T-helper 17 cell (primary cell): ENCODE measurements at regions not wholly inside any gene's neighbourhood (a gene's known extent, or its start where the extent isn't known, plus 50 kb on each side); places are given as distances from the start of the nearest gene placed in this dataset.

Source experiments
- ATAC-seq: fragments of 150-1000 bp; cut with Tn5 transposase; 2 replicates; pipeline ENCODE4 v1.10.0; 2021; ENCODE audit warnings: mild to moderate bottlenecking, moderate library complexity
- DNase-seq, 3 donors: peaks; one replicate each; pipeline versions ENCODE4 v3.0.0 to v3.0.0-alpha.2; 2020 to 2021
- H3K9me3 ChIP-seq: one replicate; pipeline ENCODE4 v1.7.0; 2013; ENCODE audit warnings: low read length, mild to moderate bottlenecking; ENCODE audit not compliant: control insufficient read depth, poor library complexity, severe bottlenecking
- H3K27ac Mint-ChIP-seq: one replicate; pipeline ENCODE4 v1.8.0; 2022; ENCODE audit warnings: mild to moderate bottlenecking, moderate library complexity, mixed read lengths
- H3K27me3 Mint-ChIP-seq: one replicate; pipeline ENCODE4 v1.8.0; 2022; ENCODE audit warnings: mixed read lengths
- H3K36me3 Mint-ChIP-seq: one replicate; pipeline ENCODE4 v1.8.0; 2022; ENCODE audit warnings: low read depth, mixed read lengths
- H3K4me1 Mint-ChIP-seq: one replicate; pipeline ENCODE4 v1.8.0; 2022; ENCODE audit warnings: mild to moderate bottlenecking, mixed read lengths
- H3K4me3 Mint-ChIP-seq: one replicate; pipeline ENCODE4 v1.8.0; 2022; ENCODE audit warnings: mild to moderate bottlenecking, moderate library complexity, mixed read lengths

DNA sequence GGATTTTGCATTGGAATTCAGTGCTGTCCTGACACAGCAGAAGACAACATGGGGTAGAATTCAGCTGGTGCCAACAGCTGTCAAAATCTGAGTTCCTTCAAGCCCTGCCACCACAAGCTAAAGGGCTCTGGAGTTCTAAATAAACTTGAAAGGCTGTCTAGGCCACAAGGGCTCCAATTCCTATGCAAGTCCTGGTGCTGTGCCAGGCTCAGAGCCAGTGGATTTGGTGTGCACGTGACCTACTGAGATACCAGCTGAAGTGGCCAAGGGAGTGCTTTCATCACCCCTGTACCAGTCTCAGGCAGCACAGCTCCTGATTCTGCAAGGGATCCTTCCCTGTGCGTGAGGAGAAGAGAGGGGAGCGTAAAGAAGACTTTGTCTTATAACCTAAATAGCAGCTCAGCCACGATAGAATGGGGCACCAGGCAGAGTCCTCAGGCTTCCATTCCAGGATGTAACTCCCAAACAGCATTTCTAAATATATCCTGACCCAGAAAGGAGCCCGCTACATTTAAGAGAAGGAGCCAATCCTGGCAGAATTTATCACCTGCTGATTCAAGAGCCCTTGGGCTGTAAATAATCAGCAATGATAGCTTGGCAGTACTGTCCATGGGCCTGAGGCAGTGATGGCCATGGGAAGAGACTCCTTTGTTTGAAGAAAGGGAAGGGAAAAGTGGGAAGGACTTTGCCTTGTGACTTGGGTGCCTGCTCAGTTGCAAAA, 881.2 kb upstream of the EPHA7 start:
- ATAC-seq, result no peak
- no peak overlapping the region for H3K4me3 Mint-ChIP-seq
- H3K4me1 Mint-ChIP-seq, result no peaks in the 10 kb centered on the region
- no peaks in the 10 kb centered on the region for H3K27me3 Mint-ChIP-seq
- H3K9me3 ChIP-seq, result no peaks in the 10 kb centered on the region
- H3K36me3 Mint-ChIP-seq, result no peaks in the 10 kb centered on the region
- H3K27ac Mint-ChIP-seq, result no peak overlapping the region
- no peak for DNase-seq

DNA sequence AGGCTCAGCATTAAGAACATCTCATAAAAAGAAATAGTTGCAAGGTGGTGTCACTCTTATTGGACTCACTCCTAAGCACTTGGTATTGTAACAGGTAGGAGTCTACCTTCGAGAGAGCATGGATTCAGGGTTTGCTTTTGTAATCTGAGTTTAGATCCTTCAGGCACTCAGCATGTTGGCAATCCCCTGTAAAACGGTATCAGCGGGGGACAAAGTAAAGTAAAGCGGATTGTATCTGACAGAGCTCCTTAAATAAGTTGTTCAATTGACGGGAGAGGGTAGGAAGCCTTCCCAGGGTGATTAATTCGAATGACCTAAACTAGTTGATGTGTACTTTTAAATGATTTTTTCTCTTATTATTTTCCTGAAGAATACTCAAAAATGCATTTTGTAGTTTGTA, 869.8 kb upstream of the EPHA7 start:
- H3K27ac Mint-ChIP-seq, result no peak overlapping the region
- H3K36me3 Mint-ChIP-seq, result no peaks in the 10 kb centered on the region
- ATAC-seq, result no peak

DNA sequence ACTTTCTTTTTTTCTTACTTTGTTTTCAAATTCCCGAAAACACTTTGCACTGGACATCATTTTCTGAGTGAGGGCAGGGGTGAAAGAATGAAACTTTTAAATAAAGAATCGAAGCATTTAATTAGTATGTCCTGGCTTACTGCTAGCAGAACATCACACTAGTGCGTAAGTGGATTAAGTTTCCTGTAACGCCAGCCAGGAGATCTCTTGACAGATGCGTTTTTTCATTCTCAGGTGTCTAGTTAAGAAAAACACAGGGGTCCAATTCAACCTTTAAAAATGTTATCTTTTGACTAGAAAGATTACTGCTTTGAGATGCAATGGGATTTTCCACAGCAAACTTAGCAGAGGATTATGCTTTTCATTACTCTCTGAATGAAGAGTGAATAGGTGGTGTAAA, 858.8 kb upstream of the EPHA7 start:
- no peaks in the 10 kb centered on the region for H3K9me3 ChIP-seq
- Mint-ChIP-seq H3K27me3 (no peaks in the 10 kb centered on the region), H3K4me1 (no peaks in the 10 kb centered on the region), H3K4me3 (no peak overlapping the region), H3K27ac (peak overlapping the region; percentile 21), H3K36me3 (no peaks in the 10 kb centered on the region)
- ATAC-seq, result no peak
- DNase-seq, result no peak

More for the DNA sequence above, 869.8 kb upstream of the EPHA7 start:
- no peak for DNase-seq
- H3K9me3 ChIP-seq, result no peaks in the 10 kb centered on the region
- no peaks in the 10 kb centered on the region for H3K27me3 Mint-ChIP-seq
- no peaks in the 10 kb centered on the region for H3K4me1 Mint-ChIP-seq
- no peak overlapping the region for H3K4me3 Mint-ChIP-seq

DNA sequence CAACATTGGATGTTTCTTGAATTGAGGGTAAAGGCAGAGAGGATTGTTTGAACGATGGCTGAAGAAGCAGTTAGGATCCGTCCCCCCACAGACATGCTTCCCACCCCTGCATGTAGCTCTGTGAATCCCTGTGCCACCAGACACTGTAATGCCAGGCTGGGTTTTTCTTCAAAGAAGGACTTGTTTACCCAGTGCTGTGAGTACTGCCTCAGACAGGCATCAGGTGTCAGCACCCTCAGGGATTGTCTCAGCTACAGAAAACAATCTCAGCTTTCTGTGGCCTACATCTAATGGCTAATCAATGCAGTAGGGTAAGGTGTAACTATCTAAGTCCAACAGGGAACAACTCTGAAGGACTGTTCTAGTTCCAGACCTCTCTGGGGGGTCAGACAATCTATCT, 853.0 kb upstream of the EPHA7 start:
- H3K4me1 Mint-ChIP-seq, result no peaks in the 10 kb centered on the region
- no peak for ATAC-seq
- H3K27me3 Mint-ChIP-seq, result no peaks in the 10 kb centered on the region

DNA sequence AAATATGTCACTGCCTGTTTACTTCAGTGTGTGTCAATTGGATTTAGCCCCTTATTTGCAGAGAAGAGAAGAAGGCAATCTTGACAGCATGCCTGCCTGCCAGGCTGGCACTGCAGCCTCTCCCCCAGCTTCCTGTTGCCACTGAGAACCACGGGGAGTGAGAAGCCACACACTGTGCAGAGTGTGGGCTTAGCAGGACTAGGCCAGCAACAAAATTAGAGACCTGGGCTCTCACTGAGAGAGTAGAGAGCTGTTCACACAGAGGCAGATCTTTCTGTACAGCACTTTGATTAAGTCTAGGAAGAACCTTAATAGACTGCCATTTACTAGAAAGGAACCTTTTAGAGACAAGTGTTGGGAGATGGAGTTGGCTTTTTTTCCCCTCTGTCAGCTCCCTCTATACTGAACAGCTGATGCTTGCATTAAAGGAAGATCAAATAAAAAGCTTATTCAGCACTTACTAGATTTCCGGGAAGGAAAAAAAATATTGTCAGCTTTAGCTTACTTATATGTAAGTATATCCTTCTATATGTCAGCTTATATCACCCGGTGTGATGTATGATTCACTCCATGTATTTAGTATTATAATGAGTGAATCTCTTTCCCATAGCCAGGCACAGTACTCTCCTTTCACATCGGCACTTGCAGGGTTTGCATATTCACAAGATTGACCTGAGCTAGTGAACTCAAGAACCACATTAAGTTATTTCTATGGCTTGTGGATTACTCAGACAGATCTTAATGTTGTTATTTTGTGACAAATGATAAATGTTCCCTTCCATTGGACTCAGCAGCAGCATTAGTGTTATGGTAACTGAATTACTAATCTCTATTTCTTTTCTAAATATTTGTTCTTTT, 851.0 kb upstream of the EPHA7 start:
- H3K36me3 Mint-ChIP-seq, result no peaks in the 10 kb centered on the region
- ATAC-seq (no peak), DNase-seq (no peak)
- no peak overlapping the region for H3K4me3 Mint-ChIP-seq
- no peak overlapping the region for H3K27ac Mint-ChIP-seq
- H3K27me3 Mint-ChIP-seq, result no peaks in the 10 kb centered on the region
- H3K9me3 ChIP-seq, result no peaks in the 10 kb centered on the region
- no peaks in the 10 kb centered on the region for H3K4me1 Mint-ChIP-seq

More for the DNA sequence above, 853.0 kb upstream of the EPHA7 start:
- DNase-seq, result no peak
- Mint-ChIP-seq H3K4me3 (no peak overlapping the region), H3K36me3 (no peaks in the 10 kb centered on the region), H3K27ac (no peak overlapping the region)
- no peaks in the 10 kb centered on the region for H3K9me3 ChIP-seq

DNA sequence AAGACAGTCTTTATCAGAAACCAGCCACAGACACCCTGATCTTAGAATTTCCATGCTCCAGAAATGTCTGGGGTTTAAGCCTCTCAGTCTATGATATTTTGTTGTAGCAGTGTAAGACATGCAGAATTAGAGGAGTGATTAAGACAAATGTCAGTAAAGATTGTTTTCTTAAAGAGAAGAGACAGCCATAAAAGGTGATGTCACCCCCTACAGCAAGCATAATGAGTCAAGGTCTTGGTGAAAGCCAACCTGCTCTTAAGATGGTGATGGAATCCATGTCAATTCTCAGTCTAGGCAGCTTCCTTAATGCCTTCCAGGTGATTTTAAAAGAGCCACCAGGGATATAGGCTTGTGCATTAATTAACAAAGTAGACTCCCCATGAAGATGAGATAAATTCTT, 849.9 kb upstream of the EPHA7 start:
- DNase-seq, result no peak
- Mint-ChIP-seq H3K27me3 (no peaks in the 10 kb centered on the region), H3K4me3 (no peak overlapping the region), H3K4me1 (no peaks in the 10 kb centered on the region), H3K27ac (no peak overlapping the region), H3K36me3 (no peaks in the 10 kb centered on the region)
- no peaks in the 10 kb centered on the region for H3K9me3 ChIP-seq
- ATAC-seq, result no peak

DNA sequence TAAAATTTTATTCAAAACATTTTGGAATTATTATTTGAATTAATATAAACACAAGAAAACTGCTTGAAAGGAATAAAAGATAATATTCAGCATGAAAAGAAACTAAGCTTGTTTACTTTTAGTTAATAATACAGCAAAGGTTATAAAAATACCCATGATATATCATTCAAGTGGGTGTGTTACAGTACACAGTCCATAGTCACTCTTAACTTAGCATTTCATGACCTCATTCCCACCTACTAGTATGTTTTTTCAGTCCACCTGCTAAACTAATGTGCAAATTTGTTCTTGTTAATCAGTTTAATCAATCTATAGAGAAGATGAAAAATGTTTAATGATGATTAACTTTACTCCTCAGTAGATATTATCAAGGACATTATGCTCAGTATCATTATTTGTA, 841.4 kb upstream of the EPHA7 start:
- Mint-ChIP-seq H3K36me3 (no peaks in the 10 kb centered on the region), H3K4me1 (no peaks in the 10 kb centered on the region), H3K4me3 (no peak overlapping the region), H3K27me3 (no peaks in the 10 kb centered on the region), H3K27ac (no peak overlapping the region)
- no peak for ATAC-seq
- H3K9me3 ChIP-seq, result no peaks in the 10 kb centered on the region
- no peak for DNase-seq

DNA sequence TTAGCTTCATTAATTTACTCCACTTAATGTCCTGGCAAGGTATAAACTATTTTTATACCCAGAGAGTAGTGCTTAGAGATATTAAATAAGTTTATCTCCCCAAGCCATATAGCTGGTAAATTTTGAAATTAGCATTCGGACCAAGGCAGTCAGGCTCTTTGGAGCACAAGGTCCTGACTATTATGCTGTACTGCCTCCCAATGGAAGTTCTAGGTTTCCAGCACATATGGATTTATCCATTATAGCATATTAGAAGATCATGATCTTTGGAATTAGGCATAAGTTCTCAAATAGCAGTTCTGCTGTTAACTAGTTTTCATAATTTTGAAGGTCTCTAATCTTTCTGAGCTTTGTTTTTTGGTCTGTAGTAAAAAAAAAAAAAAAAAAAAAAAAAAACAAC, 835.3 kb upstream of the EPHA7 start:
- no peak overlapping the region for H3K27ac Mint-ChIP-seq
- no peaks in the 10 kb centered on the region for H3K27me3 Mint-ChIP-seq
- no peak overlapping the region for H3K4me3 Mint-ChIP-seq
- DNase-seq, result no peak
- no peak for ATAC-seq
- no peaks in the 10 kb centered on the region for H3K36me3 Mint-ChIP-seq
- H3K9me3 ChIP-seq, result no peaks in the 10 kb centered on the region
- H3K4me1 Mint-ChIP-seq, result no peaks in the 10 kb centered on the region

DNA sequence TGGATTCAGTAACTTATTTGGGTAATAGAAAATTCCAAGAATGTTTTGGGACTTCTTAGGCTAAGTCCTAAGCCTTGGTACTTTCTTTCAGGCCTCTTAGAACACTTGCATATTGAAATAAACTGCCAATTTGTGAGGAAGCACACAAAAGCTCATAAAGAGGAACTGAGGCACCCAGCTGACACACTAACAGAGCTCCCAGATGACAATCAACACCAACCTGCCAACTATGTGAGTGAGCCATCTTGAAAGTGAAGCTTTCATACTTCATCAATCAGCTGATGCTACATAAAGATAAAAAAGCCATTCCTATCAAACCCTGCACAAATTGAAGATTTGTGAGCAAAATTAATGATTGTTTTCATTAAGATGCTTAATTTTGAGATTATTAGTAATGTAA, 832.5 kb upstream of the EPHA7 start:
- no peak for DNase-seq
- no peak overlapping the region for H3K4me3 Mint-ChIP-seq
- H3K9me3 ChIP-seq, result no peaks in the 10 kb centered on the region
- no peak overlapping the region for H3K27ac Mint-ChIP-seq
- no peak for ATAC-seq
- H3K4me1 Mint-ChIP-seq, result no peaks in the 10 kb centered on the region
- no peaks in the 10 kb centered on the region for H3K36me3 Mint-ChIP-seq
- H3K27me3 Mint-ChIP-seq, result no peaks in the 10 kb centered on the region

DNA sequence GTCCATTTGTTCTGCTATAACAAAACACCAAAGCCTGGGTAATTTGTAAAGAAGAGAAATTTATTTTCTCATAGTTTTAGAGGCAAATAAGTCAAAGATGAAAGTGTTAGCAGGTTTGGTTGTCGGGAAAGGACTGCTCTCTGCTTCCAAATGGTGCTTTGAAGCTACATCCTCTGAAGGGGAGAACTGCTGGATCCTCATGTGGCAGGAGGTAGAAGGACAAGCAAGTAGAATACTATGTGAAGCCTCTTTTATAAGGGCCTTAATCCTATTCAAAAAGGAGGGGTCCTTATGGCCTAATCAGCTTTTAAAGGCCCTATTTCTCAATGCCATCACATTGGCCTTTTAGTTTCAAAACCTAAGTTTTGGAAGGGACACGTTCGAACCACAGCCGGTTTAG, 826.0 kb upstream of the EPHA7 start:
- H3K4me3 Mint-ChIP-seq, result no peak overlapping the region
- ATAC-seq (no peak), DNase-seq (no peak)
- no peaks in the 10 kb centered on the region for H3K36me3 Mint-ChIP-seq
- H3K27me3 Mint-ChIP-seq, result no peaks in the 10 kb centered on the region
- no peak overlapping the region for H3K27ac Mint-ChIP-seq
- no peaks in the 10 kb centered on the region for H3K9me3 ChIP-seq
- H3K4me1 Mint-ChIP-seq, result no peaks in the 10 kb centered on the region

DNA sequence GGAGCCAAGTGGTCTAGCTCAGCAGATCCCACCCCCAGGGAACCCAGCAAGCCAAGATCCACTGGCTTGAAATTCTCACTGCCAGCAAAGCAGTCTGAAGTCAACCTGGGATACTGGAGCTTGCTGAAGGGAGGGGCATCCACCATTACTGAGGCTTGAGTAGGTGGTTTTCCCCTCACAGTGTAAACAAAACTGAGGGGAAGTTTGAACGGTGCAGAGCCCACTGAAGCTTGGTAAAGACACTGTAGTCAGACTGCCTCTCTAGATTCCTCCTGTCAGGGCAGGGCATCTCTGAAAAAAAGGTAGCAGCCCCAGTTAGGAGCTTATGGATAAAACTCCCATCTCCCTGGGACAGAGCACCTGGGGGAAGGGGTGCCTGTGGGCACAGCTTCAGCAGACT, 819.5 kb upstream of the EPHA7 start:
- Mint-ChIP-seq H3K4me1 (no peaks in the 10 kb centered on the region), H3K27ac (no peak overlapping the region), H3K4me3 (no peak overlapping the region), H3K36me3 (no peaks in the 10 kb centered on the region), H3K27me3 (no peaks in the 10 kb centered on the region)
- ATAC-seq (no peak), DNase-seq (no peak)
- H3K9me3 ChIP-seq, result no peaks in the 10 kb centered on the region

DNA sequence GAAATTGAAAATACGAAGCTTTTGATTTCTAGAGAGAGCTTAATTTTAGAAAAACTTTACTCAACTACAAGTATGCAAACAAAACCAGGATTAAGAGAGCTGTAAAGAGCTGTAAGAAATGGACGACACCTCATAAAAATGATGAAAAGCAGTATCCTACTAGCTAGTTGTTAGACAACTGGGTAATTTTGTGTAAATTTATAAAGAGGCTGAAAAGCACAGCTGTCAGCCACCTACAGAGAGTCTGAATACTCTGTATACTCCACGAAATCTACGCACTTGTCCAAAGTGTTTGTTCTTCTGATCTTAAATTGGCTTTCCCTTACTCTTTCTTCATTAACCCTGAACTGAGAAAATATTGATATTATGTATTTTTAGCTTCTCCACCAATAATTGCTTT, 808.4 kb upstream of the EPHA7 start:
- DNase-seq, result no peak
- no peaks in the 10 kb centered on the region for H3K36me3 Mint-ChIP-seq
- H3K4me3 Mint-ChIP-seq, result no peak overlapping the region
- ATAC-seq, result no peak
- no peaks in the 10 kb centered on the region for H3K4me1 Mint-ChIP-seq
- no peak overlapping the region for H3K27ac Mint-ChIP-seq
- no peaks in the 10 kb centered on the region for H3K9me3 ChIP-seq
- H3K27me3 Mint-ChIP-seq, result no peaks in the 10 kb centered on the region

DNA sequence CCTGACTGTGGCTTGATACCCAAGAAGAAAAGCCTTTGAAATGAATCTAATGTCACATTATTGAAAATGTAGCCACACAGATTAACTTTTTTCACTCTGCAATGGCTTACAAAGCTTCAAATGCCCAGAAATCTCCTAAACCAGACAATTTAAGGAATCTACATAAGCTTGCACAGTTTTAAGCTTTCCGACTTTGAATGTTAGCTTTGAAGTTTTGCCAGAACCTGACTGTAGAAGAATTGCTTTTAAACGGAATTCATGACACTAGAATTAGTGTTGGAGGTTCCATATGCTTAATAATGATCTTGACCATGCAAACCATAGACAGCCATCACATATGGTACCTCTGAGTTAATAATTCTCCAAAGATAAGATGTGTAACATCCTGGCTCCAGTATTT, 798.5 kb upstream of the EPHA7 start:
- no peaks in the 10 kb centered on the region for H3K9me3 ChIP-seq
- Mint-ChIP-seq H3K4me1 (no peaks in the 10 kb centered on the region), H3K36me3 (no peaks in the 10 kb centered on the region), H3K27ac (no peak overlapping the region), H3K4me3 (no peak overlapping the region), H3K27me3 (no peaks in the 10 kb centered on the region)
- no peak for DNase-seq
- no peak for ATAC-seq

DNA sequence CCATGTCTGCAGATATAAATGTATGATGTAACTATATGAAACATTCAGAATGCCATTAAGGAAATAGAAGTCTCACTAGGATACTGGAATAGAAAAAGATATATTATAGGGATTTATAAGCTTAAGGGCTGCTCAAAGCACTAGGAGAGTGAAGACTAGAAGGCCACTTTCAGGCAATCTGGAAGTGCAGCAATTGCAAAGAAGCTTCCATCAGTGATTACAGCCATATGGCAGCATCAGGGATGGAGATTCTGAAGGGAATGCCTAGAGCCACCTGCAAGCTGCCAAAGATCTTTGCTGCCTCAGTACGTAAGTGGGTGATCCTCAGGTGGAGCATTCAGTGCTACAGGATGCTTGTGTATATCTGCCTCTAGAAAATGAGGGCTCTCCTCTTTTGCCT, 796.2 kb upstream of the EPHA7 start:
- Mint-ChIP-seq H3K4me3 (no peak overlapping the region), H3K36me3 (no peaks in the 10 kb centered on the region), H3K4me1 (no peaks in the 10 kb centered on the region), H3K27me3 (no peaks in the 10 kb centered on the region), H3K27ac (no peak overlapping the region)
- ATAC-seq (no peak), DNase-seq (no peak)
- H3K9me3 ChIP-seq, result no peaks in the 10 kb centered on the region
